ENCODE measurements at regions not wholly inside any gene's neighbourhood (a gene's known extent, or its start where the extent isn't known, plus 50 kb on each side); places are given as distances from the start of the nearest gene placed in this dataset.
"Not testable (repeated sequence)": the region's sequence is repeated elsewhere in the genome, so short reads cannot be mapped to it uniquely, and the experiment has no call there.

- in situ Hi-C loops (cut with HindIII; ENCODE audit: low sequenced_read_pairs) = no loop called here
Measured at GRCh38 chr20:48531505-48531904, 296.3 kb downstream of the PREX1 start.

DNA sequence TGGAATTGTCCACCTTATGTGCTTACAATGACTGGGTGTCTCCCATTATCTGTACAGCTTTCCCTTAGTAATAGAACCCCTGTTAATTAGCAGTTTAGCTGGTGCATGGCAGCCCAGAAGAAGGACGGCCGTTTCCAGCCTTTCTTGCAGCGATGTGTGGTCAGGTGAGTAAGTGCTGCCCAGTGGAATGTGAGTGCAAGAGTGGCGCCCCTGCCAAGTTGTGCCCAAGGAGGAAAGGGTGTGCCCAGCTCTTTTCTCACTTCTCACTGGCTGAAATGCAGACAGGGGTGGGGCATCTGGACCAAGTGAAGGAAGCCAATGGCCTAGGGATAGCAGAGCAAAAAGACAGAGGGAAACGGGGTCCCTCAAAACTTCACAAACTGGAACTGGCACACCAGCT is 296.8 kb downstream of the PREX1 start:
- in situ Hi-C loops (cut with HindIII; ENCODE audit: low sequenced_read_pairs) = no loop called here

DNA sequence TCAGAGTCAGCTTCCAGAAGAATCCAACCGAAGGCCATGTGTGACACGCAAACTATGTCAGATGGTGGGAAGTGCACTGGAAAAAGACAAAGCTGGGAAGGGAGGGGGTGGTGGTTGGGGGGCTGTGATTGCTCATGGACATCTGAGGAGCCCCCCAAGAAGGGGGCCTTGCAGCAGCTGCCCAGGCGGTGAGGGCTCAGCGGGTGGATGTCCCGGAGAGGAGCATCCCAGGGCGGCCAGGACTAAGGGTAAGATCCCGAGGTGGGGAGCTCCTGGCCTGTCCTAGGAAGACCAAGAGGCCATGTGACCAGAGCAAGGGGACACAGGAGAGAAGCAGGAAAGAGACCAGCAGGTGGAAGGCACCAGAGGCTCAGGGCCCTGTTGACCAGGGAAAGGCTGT is 299.5 kb downstream of the PREX1 start:
- in situ Hi-C loops (cut with HindIII; ENCODE audit: low sequenced_read_pairs) = no loop called here

DNA sequence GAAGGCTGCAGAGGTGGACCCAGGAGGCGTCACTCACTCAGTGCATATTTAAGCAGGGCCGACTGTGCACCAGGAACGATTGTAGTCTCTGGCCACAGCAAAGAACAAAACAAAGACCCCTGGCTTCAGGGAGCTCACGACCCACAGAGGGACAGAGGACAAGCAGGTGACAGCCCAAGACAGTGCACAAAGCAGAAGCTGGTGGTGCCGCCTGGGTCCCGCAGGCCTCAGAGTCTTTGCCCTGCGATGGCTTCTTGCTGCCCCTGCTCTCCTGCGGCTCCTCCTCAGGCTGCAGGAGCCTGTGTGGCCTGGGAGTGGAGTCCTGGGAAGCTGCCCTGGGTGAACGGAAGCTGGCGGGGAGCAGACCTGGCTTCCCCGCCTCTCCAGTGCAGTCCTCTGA is 300.0 kb downstream of the PREX1 start:
- in situ Hi-C loops (cut with HindIII; ENCODE audit: low sequenced_read_pairs) = no loop called here

DNA sequence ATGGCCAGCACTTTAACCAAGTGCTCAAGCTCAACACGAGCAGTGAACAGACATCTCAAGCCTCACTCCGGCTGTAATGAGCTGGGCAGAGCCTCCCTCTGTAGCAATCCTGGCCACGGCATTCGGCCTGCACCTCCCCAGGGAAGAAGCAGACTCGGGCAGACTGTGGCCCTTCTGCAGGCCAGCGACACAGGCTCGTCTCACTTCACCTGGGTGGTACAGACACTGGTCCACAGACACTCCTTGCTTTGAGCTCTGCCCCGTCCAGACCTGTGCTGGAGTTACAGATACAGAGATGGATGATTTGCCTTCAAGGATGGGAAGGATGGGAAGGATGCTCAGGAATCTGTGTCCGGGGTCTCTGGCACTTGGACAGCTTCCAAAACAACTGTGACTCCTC is 300.9 kb downstream of the PREX1 start:
- in situ Hi-C loops (cut with HindIII; ENCODE audit: low sequenced_read_pairs) = no loop called here

DNA sequence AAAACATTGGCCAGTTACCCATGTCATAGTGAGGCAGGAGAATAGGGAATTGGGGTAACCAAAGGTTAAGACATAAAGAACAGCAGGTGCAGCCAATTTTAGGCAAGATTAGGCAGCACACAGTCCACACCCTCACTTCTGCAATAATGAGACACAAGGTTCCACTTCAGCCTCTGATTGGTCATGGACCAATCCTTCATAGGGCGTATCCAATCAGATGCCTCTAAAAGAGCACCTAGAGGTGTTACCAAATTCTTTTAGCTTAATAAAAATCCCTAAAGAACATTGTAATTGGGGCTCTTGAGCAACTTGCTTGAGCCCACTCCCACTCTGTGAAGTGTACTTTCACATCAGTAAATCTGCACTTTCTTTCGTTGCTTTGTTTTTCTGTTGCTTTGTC is 302.4 kb downstream of the PREX1 start:
- in situ Hi-C loops (cut with HindIII; ENCODE audit: low sequenced_read_pairs) = no loop called here

DNA sequence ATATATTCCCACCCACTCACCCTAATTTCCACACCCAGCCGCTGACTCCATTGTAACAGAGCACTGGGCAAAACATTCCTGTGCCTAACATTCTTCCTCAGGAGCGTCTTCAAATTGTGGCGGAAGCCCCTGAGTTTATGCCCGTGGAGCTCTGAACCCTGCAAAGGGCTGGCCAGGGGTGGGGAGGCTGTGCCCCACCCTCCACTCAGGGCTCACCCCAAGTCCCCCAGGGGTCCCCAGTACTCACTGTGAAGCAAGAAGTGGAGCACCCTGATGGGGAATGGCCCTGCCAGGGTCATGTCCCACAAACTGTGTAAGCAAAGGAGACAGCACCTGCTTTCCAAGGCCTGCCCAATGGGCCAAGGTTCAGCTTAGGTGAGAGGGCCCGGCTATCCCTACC is 303.2 kb downstream of the PREX1 start:
- in situ Hi-C loops (cut with HindIII; ENCODE audit: low sequenced_read_pairs) = no loop called here

GRCh38 chr20:48523191-48523995 is 304.4 kb downstream of the PREX1 start:
- in situ Hi-C loops (cut with HindIII; ENCODE audit: low sequenced_read_pairs) = no loop called here

- in situ Hi-C loops (cut with HindIII; ENCODE audit: low sequenced_read_pairs) = no loop called here
Measured at GRCh38 chr20:48521121-48521520, 306.7 kb downstream of the PREX1 start.

DNA sequence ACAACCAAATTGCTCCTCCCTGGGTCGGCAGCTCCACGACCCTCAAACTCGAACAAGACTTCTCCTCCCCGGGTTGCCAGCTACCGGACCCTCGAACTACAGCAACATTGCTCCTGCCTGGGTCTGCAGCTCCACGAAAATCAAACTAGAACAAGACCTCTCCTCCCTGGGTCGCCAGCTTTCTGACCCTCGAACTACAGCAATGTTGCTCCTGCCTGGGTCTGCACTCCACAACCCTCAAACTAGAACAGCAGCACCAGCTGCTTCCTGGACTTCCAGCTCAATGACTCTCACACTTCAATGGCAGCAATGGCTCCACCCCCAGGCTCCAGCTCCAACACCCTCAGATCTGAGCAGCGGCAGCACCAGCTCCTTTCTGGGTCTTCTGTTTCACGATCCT is 311.6 kb downstream of the PREX1 start:
- in situ Hi-C loops (cut with HindIII; ENCODE audit: low sequenced_read_pairs) = not testable (repeated sequence)

DNA sequence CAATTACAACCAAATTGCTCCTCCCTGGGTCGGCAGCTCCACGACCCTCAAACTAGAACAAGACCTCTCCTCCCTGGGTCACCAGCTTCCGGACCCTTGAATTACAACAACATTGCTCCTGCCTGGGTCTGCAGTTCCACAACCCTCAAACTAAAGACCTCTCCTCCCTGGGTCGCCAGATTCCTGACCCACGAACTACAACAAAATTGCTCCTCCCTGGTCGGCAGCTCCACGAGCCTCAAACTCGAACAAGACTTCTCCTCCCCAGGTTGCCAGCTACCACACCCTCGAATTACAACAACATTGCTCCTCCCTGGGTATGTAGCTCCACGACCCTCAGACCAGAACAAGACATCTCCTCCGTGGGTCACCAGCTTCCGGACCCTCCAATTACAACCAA is 313.2 kb downstream of the PREX1 start:
- in situ Hi-C loops (cut with HindIII; ENCODE audit: low sequenced_read_pairs) = not testable (repeated sequence)

DNA sequence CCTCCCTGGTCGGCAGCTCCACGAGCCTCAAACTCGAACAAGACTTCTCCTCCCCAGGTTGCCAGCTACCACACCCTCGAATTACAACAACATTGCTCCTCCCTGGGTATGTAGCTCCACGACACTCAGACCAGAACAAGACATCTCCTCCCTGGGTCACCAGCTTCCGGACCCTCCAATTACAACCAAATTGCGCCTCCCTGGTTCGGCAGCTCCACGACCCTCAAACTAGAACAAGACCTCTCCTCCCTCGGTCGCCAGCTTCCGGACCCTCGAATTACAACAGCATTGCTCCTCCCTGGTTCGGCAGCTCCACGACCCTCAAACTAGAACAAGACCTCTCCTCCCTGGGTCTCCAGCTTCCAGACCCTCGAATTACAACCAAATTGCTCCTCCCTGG is 315.3 kb downstream of the PREX1 start:
- in situ Hi-C loops (cut with HindIII; ENCODE audit: low sequenced_read_pairs) = not testable (repeated sequence)

DNA sequence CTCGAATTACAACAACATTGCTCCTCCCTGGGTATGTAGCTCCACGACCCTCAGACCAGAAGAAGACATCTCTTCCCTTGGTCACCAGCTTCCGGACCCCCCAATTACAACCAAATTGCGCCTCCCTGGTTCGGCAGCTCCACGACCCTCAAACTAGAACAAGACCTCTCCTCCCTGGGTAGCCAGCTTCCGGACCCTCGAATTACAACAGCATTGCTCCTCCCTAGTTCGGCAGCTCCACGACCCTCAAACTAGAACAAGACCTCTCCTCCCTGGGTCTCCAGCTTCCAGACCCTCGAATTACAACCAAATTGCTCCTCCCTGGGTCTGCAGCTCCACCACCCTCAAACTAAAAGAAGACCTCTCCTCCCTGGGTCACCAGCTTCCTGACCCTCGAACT is 322.7 kb downstream of the PREX1 start:
- in situ Hi-C loops (cut with HindIII; ENCODE audit: low sequenced_read_pairs) = not testable (repeated sequence)

DNA sequence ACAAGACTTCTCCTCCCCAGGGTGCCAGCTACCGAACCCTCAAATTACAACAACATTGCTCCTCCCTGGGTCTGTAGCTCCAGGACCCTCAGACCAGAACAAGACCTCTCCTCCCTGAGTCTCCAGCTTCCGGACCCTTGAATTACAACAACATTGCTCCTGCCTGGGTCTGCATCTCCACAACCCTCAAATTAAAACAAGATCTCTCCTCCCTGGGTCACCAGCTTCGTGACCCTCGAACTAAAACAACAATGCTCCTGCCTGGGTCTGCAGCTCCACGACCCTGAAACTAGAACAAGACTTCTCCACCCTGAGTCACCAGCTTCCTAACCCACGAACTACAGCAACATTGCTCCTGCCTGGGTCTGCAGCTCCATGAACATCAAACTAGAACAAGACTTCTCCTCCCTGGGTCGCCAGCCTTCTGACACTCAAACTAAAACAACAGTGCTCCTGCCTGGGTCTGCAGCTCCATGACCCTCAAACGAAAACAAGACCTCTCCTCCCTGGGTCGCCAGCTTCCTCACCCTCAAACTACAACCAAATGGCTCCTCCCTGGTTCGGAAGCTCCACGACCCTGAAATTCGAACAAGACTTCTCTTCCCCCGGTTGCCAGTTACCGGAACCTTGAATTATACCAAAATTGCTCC is 324.5 kb downstream of the PREX1 start:
- in situ Hi-C loops (cut with HindIII; ENCODE audit: low sequenced_read_pairs) = no loop called here

- in situ Hi-C loops (cut with HindIII; ENCODE audit: low sequenced_read_pairs) = no loop called here
Measured at GRCh38 chr20:48502758-48503157, 325.0 kb downstream of the PREX1 start.

- in situ Hi-C loops (cut with HindIII; ENCODE audit: low sequenced_read_pairs) = no loop called here
Measured at GRCh38 chr20:48502016-48502415, 325.8 kb downstream of the PREX1 start.

DNA sequence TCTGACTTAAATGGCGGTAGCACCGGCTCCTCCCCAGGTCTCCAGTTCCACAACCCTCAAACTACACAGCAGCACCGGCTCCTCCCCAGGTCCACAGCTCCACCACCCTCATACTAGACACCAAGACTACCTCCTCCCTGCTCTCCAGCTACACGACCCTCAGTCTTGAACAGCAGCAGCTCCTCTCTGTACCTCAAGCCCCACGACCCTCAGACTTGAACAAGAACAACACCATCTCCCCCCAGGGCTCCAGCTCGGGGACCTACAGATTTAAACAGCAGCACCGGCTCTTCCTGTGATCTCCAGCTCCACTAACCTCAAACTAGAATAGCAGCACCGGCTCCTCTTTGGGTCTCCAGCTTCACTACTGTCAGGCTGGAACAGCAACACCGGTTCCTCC is 326.9 kb downstream of the PREX1 start:
- in situ Hi-C loops (cut with HindIII; ENCODE audit: low sequenced_read_pairs) = not testable (repeated sequence)

- in situ Hi-C loops (cut with HindIII; ENCODE audit: low sequenced_read_pairs) = not testable (repeated sequence)
Measured at GRCh38 chr20:48498939-48499338, 328.9 kb downstream of the PREX1 start.

- in situ Hi-C loops (cut with HindIII; ENCODE audit: low sequenced_read_pairs) = not testable (repeated sequence)
Measured at GRCh38 chr20:48498125-48498524, 329.7 kb downstream of the PREX1 start.

DNA sequence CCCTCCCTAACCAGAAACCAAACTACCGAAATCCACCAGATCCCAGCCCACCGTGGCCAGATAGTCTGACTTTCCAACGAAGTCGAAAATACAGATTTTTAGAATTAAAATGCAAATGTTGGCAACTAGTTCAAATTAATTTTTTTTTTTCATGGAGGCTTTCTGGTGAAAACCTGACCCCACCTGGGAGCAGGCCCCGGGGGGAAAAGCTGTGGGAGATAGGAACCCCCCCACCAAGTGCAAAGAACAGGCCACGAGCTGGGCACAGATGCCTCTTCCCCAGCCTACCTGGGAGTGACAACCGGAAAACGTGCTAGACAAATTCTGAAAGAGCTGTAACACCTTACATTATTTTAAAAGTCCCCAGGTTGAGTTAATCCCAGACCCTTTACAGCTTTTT is 333.8 kb downstream of the PREX1 start:
- in situ Hi-C loops (cut with HindIII; ENCODE audit: low sequenced_read_pairs) = no loop called here

DNA sequence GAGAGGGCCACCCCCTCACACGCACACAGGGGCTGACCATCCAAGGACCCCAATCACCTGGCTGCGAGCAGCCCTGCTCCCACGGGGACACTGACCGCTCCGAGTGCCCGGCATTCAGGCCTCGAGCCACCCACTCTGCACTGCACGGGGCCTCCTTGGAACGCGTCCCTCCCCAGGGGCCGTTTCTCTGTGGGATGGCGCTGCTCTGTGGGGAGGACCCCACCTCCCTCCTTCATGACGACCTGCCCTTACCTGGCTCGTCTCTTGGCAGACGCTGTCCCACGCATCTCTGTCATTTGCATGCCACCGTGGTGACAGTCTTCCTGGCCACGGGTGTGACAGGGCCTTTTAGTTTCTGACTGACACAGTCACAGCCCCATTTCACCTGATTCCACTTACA is 334.5 kb downstream of the PREX1 start:
- in situ Hi-C loops (cut with HindIII; ENCODE audit: low sequenced_read_pairs) = not testable (repeated sequence)

DNA sequence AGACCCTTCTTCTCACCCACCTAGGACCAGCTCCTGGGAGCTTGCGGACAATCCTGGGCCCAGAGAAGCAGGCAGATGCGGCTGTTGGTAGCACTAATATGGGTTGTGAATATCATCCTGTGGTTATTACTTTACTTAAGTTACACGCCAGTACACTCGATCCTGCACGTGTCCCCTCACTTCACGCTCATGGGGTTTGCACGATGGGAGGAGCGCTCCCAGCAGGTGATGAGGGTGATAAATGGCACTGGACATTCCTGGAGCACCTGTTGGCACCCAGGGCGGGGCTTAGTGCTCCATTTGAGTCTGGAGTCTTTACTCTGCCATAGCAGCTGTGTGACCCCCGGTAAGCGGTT is 335.1 kb downstream of the PREX1 start:
- in situ Hi-C loops (cut with HindIII; ENCODE audit: low sequenced_read_pairs) = no loop called here
